ENCODE measurements at regions not wholly inside any gene's neighbourhood (a gene's known extent, or its start where the extent isn't known, plus 50 kb on each side); places are given as distances from the start of the nearest gene placed in this dataset.
A peak's percentile ranks its signal among the peaks of the same experiment; 100 is the strongest.

DNA sequence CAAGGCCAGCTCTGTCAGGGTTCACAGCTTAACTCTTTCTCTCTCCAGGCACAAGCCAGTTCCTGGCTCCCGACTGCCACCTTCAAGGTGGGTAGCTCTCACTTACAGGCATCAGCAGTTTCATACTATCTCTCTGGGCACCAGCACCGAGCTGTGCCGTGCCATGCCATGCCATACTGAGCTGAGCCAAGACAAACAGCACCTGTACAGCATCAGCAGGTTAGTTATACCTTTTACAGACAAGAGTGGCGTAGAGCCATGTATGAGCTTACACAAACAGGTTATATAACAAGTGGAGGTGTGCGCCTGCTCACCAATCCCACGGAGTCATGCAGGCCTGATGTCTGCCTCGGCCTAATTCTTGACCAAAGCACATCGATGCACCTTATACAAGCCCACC is 1098.7 kb downstream of the AACS start:
- in situ Hi-C loops (cut with MboI; ENCODE audit: low sequenced_read_pairs, unreplicated experiment) = no loop called here
- DNase-seq (ENCODE audit: low spot score) = no peak
- no peak for TF ChIP-seq CTCF (IDR thresholded peaks at IDR 0.05; ENCODE audit: borderline replicate concordance, control extremely low read depth, extremely low read depth, insufficient read depth, missing control alignments)

DNA sequence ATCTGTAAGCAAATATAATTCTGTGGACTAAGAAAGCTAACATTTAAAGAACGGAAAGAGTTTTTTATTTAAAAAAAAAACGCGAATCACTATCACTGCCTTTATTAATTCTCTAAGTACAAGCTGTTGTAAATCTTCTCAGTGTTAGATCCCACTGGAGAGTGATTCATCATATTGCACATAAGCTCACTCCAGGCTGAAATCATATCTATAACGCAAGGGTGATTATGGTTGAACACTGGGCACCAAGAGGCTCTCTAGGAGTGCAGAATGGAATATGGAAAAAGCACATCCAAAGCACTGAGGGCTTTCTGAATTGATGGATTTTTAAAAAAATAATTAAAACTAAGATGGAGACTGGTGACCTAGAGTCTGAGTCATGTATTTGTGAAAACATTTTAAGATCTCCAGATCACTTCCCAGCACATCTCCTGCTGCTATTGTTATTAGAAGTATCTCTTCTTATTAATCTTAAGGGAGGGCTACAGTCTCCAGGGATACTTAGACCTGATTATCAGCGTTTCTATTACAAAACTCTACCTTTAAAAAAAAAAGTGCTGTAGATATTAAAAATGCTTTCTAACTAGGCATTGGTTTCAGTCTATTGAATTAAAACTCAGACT is 1106.8 kb downstream of the AACS start:
- no peak for TF ChIP-seq CTCF (IDR thresholded peaks at IDR 0.05; ENCODE audit: borderline replicate concordance, control extremely low read depth, extremely low read depth, insufficient read depth, missing control alignments)
- DNase-seq (ENCODE audit: low spot score) = no peak
- in situ Hi-C loops (cut with MboI; ENCODE audit: low sequenced_read_pairs, unreplicated experiment) = no loop called here

DNA sequence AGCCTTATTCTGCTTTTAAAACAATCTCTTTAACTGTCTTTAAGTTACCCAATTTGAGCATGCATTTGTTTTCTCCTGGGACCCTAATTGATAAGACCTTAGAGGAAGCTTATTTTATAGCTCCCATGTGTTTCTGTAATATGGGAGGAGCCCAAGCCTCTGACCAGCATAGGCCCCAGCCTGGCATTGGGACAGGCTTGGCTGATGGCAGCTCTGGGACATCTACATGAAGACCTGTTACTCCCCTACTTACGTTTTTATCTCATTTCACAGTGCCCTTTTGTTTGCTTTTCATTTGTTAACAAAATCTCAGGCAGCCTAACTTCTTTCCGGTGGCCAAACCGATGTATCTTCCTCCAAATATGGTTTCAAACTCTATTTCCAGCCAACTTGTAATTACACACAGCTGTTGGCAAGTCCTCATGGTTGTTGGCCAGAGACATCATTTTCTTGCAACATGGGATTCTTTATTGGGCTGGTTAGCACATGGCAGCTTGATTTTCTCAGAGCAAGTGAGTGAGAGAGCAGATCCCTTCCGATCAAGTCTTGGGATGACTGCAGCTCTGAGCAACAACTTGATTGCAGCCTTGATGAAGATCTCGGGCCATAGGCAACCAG is 1117.5 kb downstream of the AACS start:
- no peak for TF ChIP-seq CTCF (IDR thresholded peaks at IDR 0.05; ENCODE audit: borderline replicate concordance, control extremely low read depth, extremely low read depth, insufficient read depth, missing control alignments)
- in situ Hi-C loops (cut with MboI; ENCODE audit: low sequenced_read_pairs, unreplicated experiment) = no loop called here
- no peak for DNase-seq (ENCODE audit: low spot score)

GRCh38 chr12:126185025-126185424 is 1119.8 kb downstream of the AACS start:
- no peak for DNase-seq (ENCODE audit: low spot score)
- no peak for TF ChIP-seq CTCF (IDR thresholded peaks at IDR 0.05; ENCODE audit: borderline replicate concordance, control extremely low read depth, extremely low read depth, insufficient read depth, missing control alignments)
- in situ Hi-C loops (cut with MboI; ENCODE audit: low sequenced_read_pairs, unreplicated experiment) = no loop called here

DNA sequence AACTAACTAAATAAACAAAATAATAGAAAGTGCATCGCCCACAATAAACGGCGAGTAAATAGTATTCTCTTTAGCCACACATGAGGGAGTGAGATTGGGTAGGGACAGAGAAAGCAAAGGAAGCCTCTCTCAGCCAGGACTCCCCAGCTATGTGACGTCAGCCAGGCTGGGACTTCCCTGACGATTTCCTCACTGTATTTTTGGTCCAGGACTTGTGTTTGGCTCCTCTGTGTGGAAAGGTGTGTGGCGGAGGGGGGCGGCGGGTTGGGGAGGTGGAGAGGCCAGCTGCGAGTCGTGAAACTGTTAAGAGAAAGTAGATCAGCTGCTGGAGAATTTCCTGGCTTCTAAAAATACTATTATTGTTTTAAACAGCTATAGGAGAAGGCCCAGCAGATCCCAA is 1124.6 kb downstream of the AACS start:
- TF ChIP-seq CTCF (IDR thresholded peaks at IDR 0.05; ENCODE audit: borderline replicate concordance, control extremely low read depth, extremely low read depth, insufficient read depth, missing control alignments) = no peak
- no peak for DNase-seq (ENCODE audit: low spot score)
- in situ Hi-C loops (cut with MboI; ENCODE audit: low sequenced_read_pairs, unreplicated experiment) = no loop called here

- in situ Hi-C loops (cut with MboI; ENCODE audit: low sequenced_read_pairs, unreplicated experiment) = no loop called here
- TF ChIP-seq CTCF (IDR thresholded peaks at IDR 0.05; ENCODE audit: borderline replicate concordance, control extremely low read depth, extremely low read depth, insufficient read depth, missing control alignments) = no peak
- DNase-seq (ENCODE audit: low spot score) = peak; percentile 15
These were observed 1126.0 kb downstream of the AACS start for GRCh38 chr12:126191031-126191891.

All from GM13976 (cell line).